ENCODE measurements at regions not wholly inside any gene's neighbourhood (a gene's known extent, or its start where the extent isn't known, plus 50 kb on each side); places are given as distances from the start of the nearest gene placed in this dataset.

- H4K8ac ChIP-seq (ENCODE audit: extremely low read depth, insufficient read depth, low read length), result no peak overlapping the region
- WGBS, 2 experiments (ENCODE audit: extremely low coverage in 1 of 2, insufficient coverage in 1 of 2, insufficient read length in 1 of 2, insufficient replicate concordance in 2 of 2, low coverage in 1 of 2, low lambda C conversion rate in 2 of 2, missing lambda C conversion rate in 1 of 2), result 93% methylated on average over 1 of the region's 1 CpG; no CpG with 5 or more reads in 1 of the 2 experiments
- H4K20me1 ChIP-seq (replicated peaks in 1 of 2; ENCODE audit: control insufficient read depth in 1 of 2, insufficient read depth in 2 of 2, low read length in 2 of 2), result no peaks in the 10 kb centered on the region
- H3K4me3 ChIP-seq (ENCODE audit: extremely low read depth in 1 of 4, insufficient read depth in 2 of 4, low read depth in 3 of 4, low read length in 4 of 4), result no peak overlapping the region
- FAIRE-seq, result no peak
- H3K79me1 ChIP-seq (ENCODE audit: low read depth, low read length), result no peaks in the 10 kb centered on the region; the same call in 1 of the 2 replicates
- no peak overlapping the region for H2BK5ac ChIP-seq (ENCODE audit: low read depth, low read length)
- no peak for DNase-seq (ENCODE audit: low read depth in 1 of 2, low spot score in 2 of 2)
- no peak overlapping the region for H3K18ac ChIP-seq (ENCODE audit: extremely low read depth, low read length)
- no peak overlapping the region for H3K56ac ChIP-seq (replicated peaks; ENCODE audit: insufficient read length, low read depth, low read length)
- H3K27me3 ChIP-seq (replicated peaks in 1 of 4; ENCODE audit: control insufficient read depth in 3 of 4, extremely low read depth in 1 of 4, insufficient read depth in 3 of 4, low read length in 3 of 4), result no peaks in the 10 kb centered on the region
- no peak overlapping the region for H2AFZ ChIP-seq (ENCODE audit: low read length)
- no peak overlapping the region for H4K5ac ChIP-seq (ENCODE audit: insufficient read length, low read depth, low read length)
- TF ChIP-seq, protein P1, sequence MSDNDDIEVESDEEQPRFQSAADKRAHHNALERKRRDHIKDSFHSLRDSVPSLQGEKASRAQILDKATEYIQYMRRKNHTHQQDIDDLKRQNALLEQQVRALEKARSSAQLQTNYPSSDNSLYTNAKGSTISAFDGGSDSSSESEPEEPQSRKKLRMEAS (IDR thresholded peaks at IDR 0.05), result no peak
- no peak overlapping the region for H3K9ac ChIP-seq (replicated peaks in 1 of 4; ENCODE audit: extremely low read depth in 1 of 4, low read depth in 3 of 4, low read length in 3 of 4)
- H3K9me3 ChIP-seq (ENCODE audit: insufficient read depth in 2 of 2, low read depth in 1 of 2, low read length in 1 of 2), result no peaks in the 10 kb centered on the region
- H2BK120ac ChIP-seq (replicated peaks; ENCODE audit: low read depth, low read length), result no peak overlapping the region
- no peaks in the 10 kb centered on the region for H3K79me2 ChIP-seq (ENCODE audit: control insufficient read depth in 1 of 2, insufficient read depth in 2 of 2, low read length in 2 of 2)
- no peak overlapping the region for H2BK15ac ChIP-seq (ENCODE audit: low read length)
- H3K23me2 ChIP-seq (ENCODE audit: low read depth, low read length), result no peaks in the 10 kb centered on the region
- POLR2A ChIA-PET (ENCODE audit: partially characterized antibody), result no interaction called here
- no peak overlapping the region for H3K23ac ChIP-seq (ENCODE audit: insufficient read length)
- no peak overlapping the region for H2BK12ac ChIP-seq (ENCODE audit: low read depth, low read length)
- H3K4ac ChIP-seq (replicated peaks; ENCODE audit: insufficient read length, low read depth, low read length), result no peak overlapping the region
- H4K91ac ChIP-seq (replicated peaks; ENCODE audit: insufficient read length, low read length), result no peak overlapping the region
- no peak overlapping the region for H3K27ac ChIP-seq (ENCODE audit: low read depth, low read length)
- CTCF ChIA-PET (ENCODE audit: partially characterized antibody), result interaction anchor here (1.1 to 1.3 kb wide), 2 partner anchors 67 to 68 kb away, joined by 3 read pairs; no protein-coding TSS in a partner anchor
- no peak overlapping the region for H2BK20ac ChIP-seq (ENCODE audit: low read length)
- no peak overlapping the region for H3K14ac ChIP-seq (ENCODE audit: insufficient read length)
- H3K4me2 ChIP-seq (ENCODE audit: insufficient read depth in 1 of 2, low read depth in 2 of 2, low read length in 2 of 2), result no peak overlapping the region
- no peaks in the 10 kb centered on the region for H3K36me3 ChIP-seq (ENCODE audit: control insufficient read depth in 2 of 4, insufficient read depth in 4 of 4, low read length in 3 of 4)
- no peaks in the 10 kb centered on the region for H3K4me1 ChIP-seq (replicated peaks in 1 of 4; ENCODE audit: control insufficient read depth in 3 of 4, insufficient read depth in 4 of 4, low read length in 3 of 4)
- H2AK5ac ChIP-seq (ENCODE audit: low read depth, low read length), result no peak overlapping the region
These were observed 143.0 kb downstream of the APIP start for GRCh38 chr11:34773211-34773610.

Data from H1 (cell line).